LNCaP clone FGC (cell line): ENCODE measurements at regions not wholly inside any gene's neighbourhood (a gene's known extent, or its start where the extent isn't known, plus 50 kb on each side); places are given as distances from the start of the nearest gene placed in this dataset.

Experiments used
- DNase-seq: peaks from one replicate; pipeline ENCODE4 v3.0.0-alpha.2; 2011; ENCODE audit warnings: low read depth
- H3K4me3 ChIP-seq: 2 replicates; pipeline ENCODE4 v1.5.1; 2011; ENCODE audit warnings: mild to moderate bottlenecking, low read depth, low read length, control low read depth
- TF ChIP-seq, protein P1 (sequence below): IDR thresholded peaks from 2 replicates; pipeline ENCODE4 v1.5.1; 2012; ENCODE audit warnings: mild to moderate bottlenecking; ENCODE audit not compliant: control insufficient read depth, insufficient read depth; ENCODE audit errors: extremely low read depth

DNA sequence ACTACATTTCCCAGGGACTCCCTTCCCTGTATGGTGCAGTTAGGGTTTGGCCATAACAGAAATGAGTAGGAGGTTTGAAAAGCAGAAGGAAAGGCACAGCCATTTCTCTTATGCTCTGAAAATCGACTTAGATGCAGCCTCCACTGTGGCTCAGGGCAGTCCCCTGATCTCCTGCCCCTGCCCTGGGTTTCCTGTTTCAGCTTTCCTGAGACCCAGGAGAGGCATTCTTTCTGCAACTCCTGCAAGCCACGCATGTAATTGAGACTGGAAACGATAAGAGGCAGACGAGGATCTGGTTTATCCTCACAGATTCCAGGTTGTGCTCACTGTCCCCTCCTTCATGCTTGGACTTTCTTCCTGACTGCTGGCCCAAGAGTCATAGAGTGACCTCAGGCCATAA lies 461.2 kb upstream of the VSTM2A start:
- no peak for DNase-seq
- TF ChIP-seq, protein P1, sequence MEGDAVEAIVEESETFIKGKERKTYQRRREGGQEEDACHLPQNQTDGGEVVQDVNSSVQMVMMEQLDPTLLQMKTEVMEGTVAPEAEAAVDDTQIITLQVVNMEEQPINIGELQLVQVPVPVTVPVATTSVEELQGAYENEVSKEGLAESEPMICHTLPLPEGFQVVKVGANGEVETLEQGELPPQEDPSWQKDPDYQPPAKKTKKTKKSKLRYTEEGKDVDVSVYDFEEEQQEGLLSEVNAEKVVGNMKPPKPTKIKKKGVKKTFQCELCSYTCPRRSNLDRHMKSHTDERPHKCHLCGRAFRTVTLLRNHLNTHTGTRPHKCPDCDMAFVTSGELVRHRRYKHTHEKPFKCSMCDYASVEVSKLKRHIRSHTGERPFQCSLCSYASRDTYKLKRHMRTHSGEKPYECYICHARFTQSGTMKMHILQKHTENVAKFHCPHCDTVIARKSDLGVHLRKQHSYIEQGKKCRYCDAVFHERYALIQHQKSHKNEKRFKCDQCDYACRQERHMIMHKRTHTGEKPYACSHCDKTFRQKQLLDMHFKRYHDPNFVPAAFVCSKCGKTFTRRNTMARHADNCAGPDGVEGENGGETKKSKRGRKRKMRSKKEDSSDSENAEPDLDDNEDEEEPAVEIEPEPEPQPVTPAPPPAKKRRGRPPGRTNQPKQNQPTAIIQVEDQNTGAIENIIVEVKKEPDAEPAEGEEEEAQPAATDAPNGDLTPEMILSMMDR = no peak
- no peak overlapping the region for H3K4me3 ChIP-seq

DNA sequence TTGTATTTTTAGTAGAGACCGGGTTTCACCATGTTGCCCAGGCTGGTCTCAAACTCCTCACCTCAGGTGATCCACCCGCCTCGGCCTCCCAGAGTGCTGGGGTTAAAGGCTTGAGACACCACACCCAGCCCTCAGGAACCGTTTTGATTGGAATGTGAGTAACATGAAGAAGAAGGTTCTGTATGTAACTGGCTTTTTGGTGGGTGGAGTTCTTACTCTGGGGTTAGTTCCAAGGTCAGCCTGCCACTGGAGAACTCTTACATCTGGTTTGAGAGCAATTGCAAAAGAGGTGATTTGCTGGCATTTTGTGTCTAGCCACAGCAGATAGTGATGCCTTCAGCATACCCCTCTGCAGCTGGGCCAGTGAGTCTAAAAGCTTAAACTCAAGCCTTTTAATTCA lies 457.8 kb upstream of the VSTM2A start:
- DNase-seq = no peak
- H3K4me3 ChIP-seq = no peak overlapping the region
- TF ChIP-seq, protein P1 = no peak

DNA sequence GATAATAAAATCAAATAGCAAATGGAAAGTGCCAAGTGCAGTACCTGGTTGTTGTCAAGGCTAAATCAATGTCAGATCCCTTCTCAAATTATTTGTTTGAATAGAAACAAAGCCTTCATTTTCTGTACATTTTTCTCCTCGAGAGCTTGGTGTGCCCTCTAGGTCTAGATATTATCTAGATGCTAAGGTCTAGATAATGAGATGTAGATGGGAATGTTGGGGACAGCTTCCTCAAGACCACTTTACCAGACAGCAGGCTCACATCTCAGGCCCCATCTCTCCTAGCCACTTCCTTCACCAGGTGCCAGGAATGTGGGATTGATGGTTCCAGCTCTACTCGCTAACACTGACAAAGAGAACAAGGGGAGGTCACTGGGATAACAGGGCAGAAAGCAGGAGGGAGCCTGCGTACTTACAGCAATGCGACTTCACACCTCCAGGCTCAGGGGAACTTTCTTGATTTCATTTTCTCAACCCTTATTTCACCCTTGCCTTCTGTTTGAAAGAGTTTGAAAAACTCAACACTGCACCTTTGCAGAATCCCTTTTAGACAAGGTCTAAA lies 451.4 kb upstream of the VSTM2A start:
- DNase-seq = no peak
- TF ChIP-seq, protein P1 = no peak
- no peak overlapping the region for H3K4me3 ChIP-seq

DNA sequence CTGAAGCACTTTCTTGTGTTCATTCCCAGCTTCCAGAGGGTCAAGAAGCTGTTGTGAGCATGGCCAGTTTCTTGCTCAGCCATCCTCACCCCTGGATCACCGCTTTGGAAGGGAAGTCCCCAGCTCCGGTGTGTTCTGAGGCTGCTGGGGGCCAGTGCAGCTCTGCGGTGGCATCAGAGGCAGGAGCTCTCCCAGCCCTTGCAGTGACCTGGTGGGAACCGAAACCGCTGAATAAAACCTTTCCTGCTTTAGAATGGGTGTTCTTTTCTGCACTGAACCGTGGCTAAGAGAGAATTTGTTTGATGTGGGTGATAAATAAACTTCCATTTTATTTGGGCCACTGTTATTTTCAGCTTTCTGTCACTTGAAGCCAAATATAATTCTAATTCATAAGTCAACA lies 450.9 kb upstream of the VSTM2A start:
- H3K4me3 ChIP-seq = no peak overlapping the region
- TF ChIP-seq, protein P1 = no peak
- DNase-seq = no peak

DNA sequence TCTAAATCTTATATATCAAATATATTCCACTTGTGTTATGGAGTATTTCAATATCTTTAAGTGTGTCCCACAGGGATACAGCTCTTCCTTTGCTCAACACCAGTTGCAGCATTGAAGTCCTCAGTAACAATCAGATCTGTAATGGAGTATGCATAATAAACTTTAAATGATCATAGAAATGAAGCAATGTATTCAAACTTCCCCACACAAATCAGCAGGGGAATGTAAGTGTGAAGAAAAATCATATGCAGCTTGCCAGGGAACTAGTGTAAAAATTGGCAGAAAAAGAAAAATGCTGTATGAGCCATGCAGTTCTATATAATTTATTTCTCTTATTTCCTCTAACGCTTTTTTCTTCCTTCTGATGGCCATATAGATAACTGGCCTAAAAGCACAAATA lies 444.3 kb upstream of the VSTM2A start:
- no peak for DNase-seq
- H3K4me3 ChIP-seq = no peak overlapping the region
- TF ChIP-seq, protein P1 = no peak

DNA sequence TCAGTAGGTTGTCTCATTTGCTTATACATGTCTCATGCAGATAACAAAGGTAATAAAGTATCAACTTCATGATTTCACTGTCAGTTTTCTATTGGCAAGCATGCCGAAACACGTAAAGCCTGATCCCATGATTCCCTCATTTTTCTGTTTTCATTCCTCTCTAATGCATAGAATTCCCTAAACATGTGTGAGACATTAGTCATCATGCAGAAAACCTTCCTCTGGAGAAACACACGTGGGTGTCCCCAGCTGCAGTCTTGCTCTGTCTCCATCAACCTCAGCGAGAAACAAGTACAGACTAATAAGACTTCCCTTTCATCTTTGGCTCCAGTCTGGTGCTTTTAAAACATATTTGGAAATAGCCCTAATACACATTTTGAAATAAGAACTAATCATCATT lies 432.7 kb upstream of the VSTM2A start:
- DNase-seq = no peak
- TF ChIP-seq, protein P1 = no peak
- no peak overlapping the region for H3K4me3 ChIP-seq

DNA sequence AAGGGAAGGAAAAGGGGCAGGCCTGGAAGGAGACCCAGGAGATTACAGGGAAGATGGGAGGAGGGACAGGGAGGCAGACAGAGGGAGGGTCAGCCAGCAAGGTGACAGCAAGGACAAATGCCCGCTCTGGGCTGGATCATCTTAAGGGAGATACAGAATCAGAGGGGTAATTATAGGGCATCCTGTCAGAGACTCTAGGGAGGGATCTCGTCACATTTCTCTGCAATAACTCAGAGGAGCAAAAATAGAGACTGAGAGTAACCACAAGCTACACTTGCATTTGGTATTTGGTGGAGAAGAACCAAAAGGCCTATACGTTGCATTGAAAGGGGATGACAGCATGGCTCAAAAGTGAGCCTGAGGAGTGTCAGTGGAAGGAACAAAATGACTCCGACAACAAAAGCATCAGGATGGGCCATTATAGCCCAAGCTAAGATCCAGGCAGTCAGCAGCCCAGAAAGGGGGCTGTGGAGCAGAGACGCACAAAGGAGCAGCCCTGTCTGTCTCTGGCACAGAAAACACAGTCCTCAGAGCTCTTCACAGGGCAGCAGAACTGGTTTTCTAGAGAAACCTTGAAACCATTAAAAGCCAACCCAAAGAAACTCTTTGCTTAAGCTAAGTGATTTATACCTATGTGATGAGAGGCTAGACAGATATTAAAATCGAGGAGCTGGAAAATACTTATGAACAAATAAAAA lies 430.2 kb upstream of the VSTM2A start:
- no peak overlapping the region for H3K4me3 ChIP-seq
- DNase-seq = no peak
- TF ChIP-seq, protein P1 = no peak
